Neural progenitor cell (in vitro differentiated cells): ENCODE measurements at regions not wholly inside any gene's neighbourhood (a gene's known extent, or its start where the extent isn't known, plus 50 kb on each side); places are given as distances from the start of the nearest gene placed in this dataset.
"Not testable (repeated sequence)": the region's sequence is repeated elsewhere in the genome, so short reads cannot be mapped to it uniquely, and the experiment has no call there.

ENCODE experiments used
- CTCF ChIP-seq: fragments of 200-600 bp; sonication (generic); IDR thresholded peaks from 2 replicates; pipeline ENCODE4 v1.5.1; 2017; ENCODE audit warnings: antibody characterized with exemption, mild to moderate bottlenecking
- EZH2 ChIP-seq: fragments of 200-600 bp; sonication (generic); IDR thresholded peaks from 2 replicates; pipeline ENCODE4 v1.6.1; 2017; ENCODE audit warnings: antibody characterized with exemption, mild to moderate bottlenecking, moderate library complexity

DNA sequence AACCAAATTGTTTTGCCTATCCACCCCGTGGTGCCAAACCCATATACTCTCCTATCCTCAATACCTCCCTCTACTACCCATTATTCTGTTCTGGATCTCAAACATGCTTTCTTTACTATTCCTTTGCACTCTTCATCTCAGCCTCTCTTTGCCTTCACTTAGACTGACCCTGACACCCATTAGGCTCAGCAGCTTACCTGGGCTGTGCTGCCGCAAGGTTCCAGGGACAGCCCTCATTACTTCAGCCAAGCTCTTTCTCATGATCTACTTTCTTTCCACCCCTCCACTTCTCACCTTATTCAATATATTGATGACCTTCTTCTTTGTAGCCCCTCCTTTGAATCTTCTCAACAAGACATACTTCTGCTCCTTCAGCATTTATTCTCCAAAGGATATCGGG lies 517.9 kb downstream of the IRS2 start:
- not testable (repeated sequence) for TF ChIP-seq CTCF, EZH2
